Uterus (tissue), 2 donors: ENCODE measurements at regions not wholly inside any gene's neighbourhood (a gene's known extent, or its start where the extent isn't known, plus 50 kb on each side); places are given as distances from the start of the nearest gene placed in this dataset.

Experiments
- CTCF ChIP-seq, 4 experiments: fragments of 200-600 bp in 2 of 4; fragments of 450-650 bp in 2 of 4; sonication (generic) in 2 of 4; IDR thresholded peaks; one replicate each; pipeline ENCODE4 v1.5.1; 2016 to 2019; ENCODE audit warnings: antibody characterized with exemption in 4 of 4, mild to moderate bottlenecking in 2 of 4, moderate library complexity in 1 of 4
- POLR2A ChIP-seq, 2 donors: fragments of 450-650 bp; IDR thresholded peaks; one replicate each; pipeline ENCODE4 v1.6.1; 2016; ENCODE audit warnings: antibody characterized with exemption in 2 of 2, mild to moderate bottlenecking in 1 of 2, moderate library complexity in 1 of 2

- no peak for TF ChIP-seq CTCF (IDR thresholded peaks at IDR 0.05)
- TF ChIP-seq POLR2A (IDR thresholded peaks at IDR 0.05): no peak
Measured at GRCh38 chr2:192566863-192567262, 372.1 kb upstream of the TMEFF2 start.
